ENCODE measurements at regions not wholly inside any gene's neighbourhood (a gene's known extent, or its start where the extent isn't known, plus 50 kb on each side); places are given as distances from the start of the nearest gene placed in this dataset.
"Not testable (repeated sequence)": the region's sequence is repeated elsewhere in the genome, so short reads cannot be mapped to it uniquely, and the experiment has no call there.

DNA sequence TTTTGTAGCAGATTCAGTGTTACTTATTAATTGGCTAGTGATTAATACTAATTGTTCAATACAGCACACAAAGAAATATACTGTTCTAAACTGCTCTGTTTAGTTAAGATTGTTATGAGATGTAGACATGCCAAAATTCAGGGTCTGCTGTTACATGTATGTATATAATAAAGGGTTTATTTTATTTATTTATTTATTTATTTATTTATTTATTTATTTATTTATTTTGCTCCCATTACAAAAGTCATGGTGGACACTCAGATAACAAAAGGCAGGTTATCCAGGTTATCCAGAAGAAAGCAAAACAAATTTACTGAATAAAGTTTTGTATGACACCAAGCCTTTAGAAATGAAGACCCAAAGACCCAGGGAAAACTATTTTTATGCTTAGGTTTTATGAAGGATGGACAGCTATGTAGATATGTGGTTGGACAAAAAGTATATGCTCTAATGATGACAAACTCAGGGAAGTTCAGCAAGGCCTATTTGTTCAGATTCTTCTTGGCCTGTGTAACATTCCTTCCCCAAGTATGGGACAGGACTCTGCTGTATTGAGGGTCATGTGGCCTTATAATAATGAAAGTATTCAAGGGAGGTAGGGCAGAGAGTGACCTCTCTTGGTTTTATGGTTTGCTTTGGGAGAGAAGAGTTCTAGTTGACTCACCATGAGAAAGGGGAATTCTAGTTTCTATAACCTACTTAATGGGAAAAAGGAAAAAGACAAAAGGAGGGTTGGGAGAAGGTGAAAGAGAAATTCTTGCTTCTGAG is 1056.8 kb downstream of the ROBO2 start:
- no peak overlapping the region for H3K4me3 ChIP-seq (replicated peaks; ENCODE audit: low read depth, low read length)
- TF ChIP-seq, protein P1, sequence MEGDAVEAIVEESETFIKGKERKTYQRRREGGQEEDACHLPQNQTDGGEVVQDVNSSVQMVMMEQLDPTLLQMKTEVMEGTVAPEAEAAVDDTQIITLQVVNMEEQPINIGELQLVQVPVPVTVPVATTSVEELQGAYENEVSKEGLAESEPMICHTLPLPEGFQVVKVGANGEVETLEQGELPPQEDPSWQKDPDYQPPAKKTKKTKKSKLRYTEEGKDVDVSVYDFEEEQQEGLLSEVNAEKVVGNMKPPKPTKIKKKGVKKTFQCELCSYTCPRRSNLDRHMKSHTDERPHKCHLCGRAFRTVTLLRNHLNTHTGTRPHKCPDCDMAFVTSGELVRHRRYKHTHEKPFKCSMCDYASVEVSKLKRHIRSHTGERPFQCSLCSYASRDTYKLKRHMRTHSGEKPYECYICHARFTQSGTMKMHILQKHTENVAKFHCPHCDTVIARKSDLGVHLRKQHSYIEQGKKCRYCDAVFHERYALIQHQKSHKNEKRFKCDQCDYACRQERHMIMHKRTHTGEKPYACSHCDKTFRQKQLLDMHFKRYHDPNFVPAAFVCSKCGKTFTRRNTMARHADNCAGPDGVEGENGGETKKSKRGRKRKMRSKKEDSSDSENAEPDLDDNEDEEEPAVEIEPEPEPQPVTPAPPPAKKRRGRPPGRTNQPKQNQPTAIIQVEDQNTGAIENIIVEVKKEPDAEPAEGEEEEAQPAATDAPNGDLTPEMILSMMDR (IDR thresholded peaks at IDR 0.05; ENCODE audit: low read depth, low read length, missing control alignments) = no peak
- DNase-seq (ENCODE audit: extremely low read depth, low read depth) = no peak

DNA sequence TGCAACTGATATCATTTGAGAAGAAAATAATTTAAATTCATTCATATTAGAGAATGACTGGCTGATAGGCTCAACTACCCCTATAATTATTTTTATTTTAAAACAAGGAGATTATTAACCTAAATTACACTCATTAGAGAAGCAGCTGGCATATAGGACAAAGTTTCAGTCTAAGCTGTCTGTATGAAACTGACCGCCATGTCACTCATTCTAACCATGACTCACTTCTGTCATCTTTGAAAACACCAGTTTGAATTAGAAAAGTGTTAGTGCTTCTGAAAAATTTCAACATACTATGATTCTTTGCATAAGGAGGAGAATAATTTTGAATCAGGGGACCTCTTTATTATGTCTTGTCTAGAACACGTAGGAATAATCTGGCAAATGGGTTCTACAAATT is 1058.5 kb downstream of the ROBO2 start:
- H3K4me3 ChIP-seq (replicated peaks; ENCODE audit: low read depth, low read length) = no peak overlapping the region
- TF ChIP-seq, protein P1 (IDR thresholded peaks at IDR 0.05; ENCODE audit: low read depth, low read length, missing control alignments) = no peak
- DNase-seq (ENCODE audit: extremely low read depth, low read depth) = no peak

DNA sequence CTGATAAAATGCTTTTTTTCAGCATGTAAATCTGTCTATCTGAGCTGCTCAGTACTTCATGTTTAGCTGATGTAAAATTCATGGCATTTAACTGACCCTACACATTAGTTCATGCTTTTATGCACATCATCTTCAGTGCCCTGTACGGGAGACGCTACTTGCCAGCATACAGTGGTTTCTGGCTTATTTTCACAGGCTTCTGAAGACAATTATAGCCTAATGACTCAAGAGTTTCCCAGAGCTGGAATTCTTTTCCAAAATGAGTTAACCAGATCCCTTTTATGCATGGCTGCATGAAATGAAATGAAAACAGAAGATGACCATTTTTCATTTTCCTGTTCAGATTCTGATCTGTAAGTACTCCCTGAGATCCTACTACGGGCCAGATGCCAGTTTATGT is 1061.5 kb downstream of the ROBO2 start:
- no peak for DNase-seq (ENCODE audit: extremely low read depth, low read depth)
- TF ChIP-seq, protein P1 (IDR thresholded peaks at IDR 0.05; ENCODE audit: low read depth, low read length, missing control alignments) = no peak
- H3K4me3 ChIP-seq (replicated peaks; ENCODE audit: low read depth, low read length) = no peak overlapping the region

DNA sequence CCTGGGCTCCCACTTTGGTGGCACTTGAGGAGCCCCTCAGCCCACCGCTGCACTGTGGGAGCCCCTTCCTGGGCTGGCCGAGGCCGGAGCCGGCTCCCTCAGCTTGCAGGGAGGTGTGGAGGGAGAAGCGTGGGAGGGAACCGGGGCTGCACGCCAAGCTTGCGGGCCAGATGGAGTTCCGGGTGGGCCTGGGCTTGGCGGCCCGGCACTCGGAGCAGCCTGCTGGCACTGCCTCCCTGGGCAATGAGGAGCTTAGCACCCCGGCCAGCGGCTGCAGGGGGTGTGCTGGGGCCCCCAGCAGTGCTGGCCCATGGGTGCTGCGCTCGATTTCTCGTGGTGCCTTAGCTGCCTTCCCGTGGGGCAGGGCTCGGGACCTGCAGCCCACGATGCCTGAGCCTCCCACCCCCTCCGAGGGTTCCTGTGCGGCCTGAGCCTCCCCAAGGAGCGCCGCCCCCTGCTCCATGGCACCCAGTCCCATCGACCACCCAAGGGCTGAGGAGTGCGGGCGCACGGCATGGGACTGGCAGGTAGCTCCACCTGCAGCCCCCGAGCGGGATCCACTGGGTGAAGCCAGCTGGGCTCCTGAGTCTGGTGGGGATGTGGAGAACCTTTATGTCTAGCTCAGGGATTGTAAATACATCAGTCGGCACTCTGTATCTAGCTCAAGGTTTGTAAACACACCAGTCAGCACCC is 1068.5 kb downstream of the ROBO2 start:
- not testable (repeated sequence) for H3K4me3 ChIP-seq (replicated peaks; ENCODE audit: low read depth, low read length); DNase-seq (ENCODE audit: extremely low read depth, low read depth)

DNA sequence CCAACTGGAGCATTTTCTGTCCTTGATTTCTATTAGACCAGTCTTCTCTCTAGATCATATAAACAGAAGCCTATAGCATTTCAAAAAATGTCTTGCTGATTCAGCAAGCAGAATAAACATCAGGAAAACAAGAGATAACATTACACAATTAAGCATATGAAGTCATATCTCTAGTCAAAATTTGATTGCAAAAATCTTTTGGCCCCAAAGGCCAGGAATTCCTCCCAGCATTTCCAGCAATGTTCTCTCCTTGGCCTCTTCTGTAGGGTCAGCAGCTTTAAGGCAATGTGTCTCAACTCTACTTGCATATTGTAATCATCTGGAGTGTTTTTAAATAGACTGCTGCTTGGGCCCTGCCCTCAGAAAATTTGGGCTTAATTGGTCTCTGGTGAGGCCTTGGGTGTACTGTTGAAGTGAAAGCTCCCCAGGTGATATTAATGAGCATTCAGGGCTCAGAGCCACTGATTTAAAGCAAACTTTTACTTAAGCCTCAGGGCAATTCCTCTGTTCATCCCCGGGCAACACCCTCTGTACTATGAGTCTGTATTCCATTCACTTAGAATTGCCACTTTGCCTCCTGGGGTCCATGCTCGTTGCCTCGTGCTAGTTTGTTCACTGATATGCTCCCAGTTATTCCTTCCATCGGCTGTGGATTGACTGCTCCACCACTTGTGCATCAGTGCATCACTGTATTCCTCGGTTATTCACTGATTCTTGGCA is 1072.6 kb downstream of the ROBO2 start:
- TF ChIP-seq, protein P1 (IDR thresholded peaks at IDR 0.05; ENCODE audit: low read depth, low read length, missing control alignments) = no peak
- H3K4me3 ChIP-seq (replicated peaks; ENCODE audit: low read depth, low read length) = no peak overlapping the region
- no peak for DNase-seq (ENCODE audit: extremely low read depth, low read depth)

DNA sequence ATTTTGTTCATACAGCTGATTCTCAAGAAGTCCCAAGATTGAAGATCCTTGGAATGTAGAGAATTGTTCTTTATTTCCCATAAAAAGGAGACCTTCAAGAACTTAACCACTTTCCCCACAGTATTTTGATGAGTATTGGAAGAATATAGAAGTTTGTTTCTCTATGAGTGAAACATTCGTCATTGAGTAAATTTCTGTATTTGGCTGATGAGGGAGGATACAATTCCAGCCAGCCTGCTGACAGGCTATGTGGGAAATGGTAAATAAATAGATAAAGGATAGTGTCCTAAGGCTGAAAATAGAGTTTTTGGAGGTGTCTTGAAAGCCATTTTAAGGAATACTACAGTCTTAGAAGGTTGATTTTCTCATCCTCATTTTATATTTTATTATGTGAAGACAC is 1076.1 kb downstream of the ROBO2 start:
- TF ChIP-seq, protein P1 (IDR thresholded peaks at IDR 0.05; ENCODE audit: low read depth, low read length, missing control alignments) = no peak
- no peak for DNase-seq (ENCODE audit: extremely low read depth, low read depth)
- no peak overlapping the region for H3K4me3 ChIP-seq (replicated peaks; ENCODE audit: low read depth, low read length)

DNA sequence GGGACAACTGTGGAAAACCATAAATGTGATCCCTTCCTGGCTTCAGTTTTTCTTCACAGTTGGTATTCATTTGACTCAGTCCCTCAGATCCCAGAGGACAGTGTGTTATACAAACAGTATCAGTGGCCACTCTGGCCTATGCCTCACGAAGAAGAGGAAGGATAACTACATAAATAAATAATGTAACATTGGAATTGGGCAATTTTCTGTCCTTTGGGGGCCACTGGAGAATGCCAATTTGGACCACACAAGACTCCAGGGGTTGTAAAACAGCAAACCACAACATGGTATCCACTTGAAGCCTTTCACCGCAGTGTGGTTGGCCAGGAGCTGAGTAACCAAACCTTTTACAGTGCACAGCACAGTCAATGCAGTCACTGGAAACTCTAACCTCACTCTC is 1077.0 kb downstream of the ROBO2 start:
- no peak overlapping the region for H3K4me3 ChIP-seq (replicated peaks; ENCODE audit: low read depth, low read length)
- TF ChIP-seq, protein P1 (IDR thresholded peaks at IDR 0.05; ENCODE audit: low read depth, low read length, missing control alignments) = no peak
- no peak for DNase-seq (ENCODE audit: extremely low read depth, low read depth)
